GM19351 (cell line): ENCODE measurements at regions not wholly inside any gene's neighbourhood (a gene's known extent, or its start where the extent isn't known, plus 50 kb on each side); places are given as distances from the start of the nearest gene placed in this dataset.

Source experiments
- ATAC-seq: cut with Tn5 transposase; IDR thresholded peaks from one replicate; pipeline ENCODE4 v1.9.1; 2021; ENCODE audit warnings: mild to moderate bottlenecking, moderate library complexity; ENCODE audit not compliant: unreplicated experiment

- no peak for ATAC-seq
Measured at GRCh38 chr5:147162740-147163139, 72.1 kb upstream of the STK32A start.

- no peak for ATAC-seq
Measured at GRCh38 chr5:147167529-147167928, 67.3 kb upstream of the STK32A start.

GRCh38 chr5:147168578-147169327 lies 66.1 kb upstream of the STK32A start:
- ATAC-seq = no peak

GRCh38 chr5:147169399-147169798 lies 65.4 kb upstream of the STK32A start:
- ATAC-seq = no peak

- ATAC-seq = no peak
Measured at GRCh38 chr5:147169901-147170300, 64.9 kb upstream of the STK32A start.

GRCh38 chr5:147170603-147171002 lies 64.2 kb upstream of the STK32A start:
- peak; percentile 62 for ATAC-seq

GRCh38 chr5:147174671-147175265 lies 60.1 kb upstream of the STK32A start:
- no peak for ATAC-seq

- ATAC-seq = no peak
Measured at GRCh38 chr5:147175516-147176097, 59.2 kb upstream of the STK32A start.

GRCh38 chr5:147176422-147176821 lies 58.4 kb upstream of the STK32A start:
- no peak for ATAC-seq

- no peak for ATAC-seq
Measured at GRCh38 chr5:147177125-147177840, 57.5 kb upstream of the STK32A start.

- no peak for ATAC-seq
Measured at GRCh38 chr5:147179562-147180147, 55.2 kb upstream of the STK32A start.

GRCh38 chr5:147180751-147181150 lies 54.1 kb upstream of the STK32A start:
- ATAC-seq = no peak
